ENCODE measurements at regions not wholly inside any gene's neighbourhood (a gene's known extent, or its start where the extent isn't known, plus 50 kb on each side); places are given as distances from the start of the nearest gene placed in this dataset.

DNA sequence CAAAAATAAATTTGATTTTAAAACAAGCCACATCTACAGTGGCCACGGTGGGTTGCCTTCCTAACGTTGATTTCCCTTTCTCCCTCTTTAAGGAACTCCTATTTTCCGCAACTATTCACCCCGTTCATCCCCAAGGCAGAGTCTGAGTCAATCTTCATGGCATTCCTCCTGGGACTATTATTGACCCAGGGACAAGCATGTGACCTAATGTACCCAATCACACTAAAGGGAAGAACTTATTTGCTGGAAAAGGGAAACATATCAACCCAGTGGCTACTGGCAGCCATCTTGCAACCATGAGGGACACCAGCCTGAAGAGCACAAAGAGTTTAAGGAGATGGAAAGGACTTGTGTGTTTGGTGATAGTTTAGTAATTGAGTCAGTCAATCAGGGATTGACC lies 55.4 kb upstream of the ARHGEF3 start:
- H3K27me3 ChIP-seq (replicated peaks; ENCODE audit: control insufficient read depth, insufficient read depth, low read length) = no peaks in the 10 kb centered on the region
- no peaks in the 10 kb centered on the region for H3K36me3 ChIP-seq (ENCODE audit: control insufficient read depth, insufficient read depth, low read length)
- H3K4me3 ChIP-seq (replicated peaks; ENCODE audit: low read depth, low read length) = no peak overlapping the region
- TF ChIP-seq, protein P1, sequence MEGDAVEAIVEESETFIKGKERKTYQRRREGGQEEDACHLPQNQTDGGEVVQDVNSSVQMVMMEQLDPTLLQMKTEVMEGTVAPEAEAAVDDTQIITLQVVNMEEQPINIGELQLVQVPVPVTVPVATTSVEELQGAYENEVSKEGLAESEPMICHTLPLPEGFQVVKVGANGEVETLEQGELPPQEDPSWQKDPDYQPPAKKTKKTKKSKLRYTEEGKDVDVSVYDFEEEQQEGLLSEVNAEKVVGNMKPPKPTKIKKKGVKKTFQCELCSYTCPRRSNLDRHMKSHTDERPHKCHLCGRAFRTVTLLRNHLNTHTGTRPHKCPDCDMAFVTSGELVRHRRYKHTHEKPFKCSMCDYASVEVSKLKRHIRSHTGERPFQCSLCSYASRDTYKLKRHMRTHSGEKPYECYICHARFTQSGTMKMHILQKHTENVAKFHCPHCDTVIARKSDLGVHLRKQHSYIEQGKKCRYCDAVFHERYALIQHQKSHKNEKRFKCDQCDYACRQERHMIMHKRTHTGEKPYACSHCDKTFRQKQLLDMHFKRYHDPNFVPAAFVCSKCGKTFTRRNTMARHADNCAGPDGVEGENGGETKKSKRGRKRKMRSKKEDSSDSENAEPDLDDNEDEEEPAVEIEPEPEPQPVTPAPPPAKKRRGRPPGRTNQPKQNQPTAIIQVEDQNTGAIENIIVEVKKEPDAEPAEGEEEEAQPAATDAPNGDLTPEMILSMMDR (IDR thresholded peaks at IDR 0.05; ENCODE audit: insufficient read depth, low read length, poor library complexity, severe bottlenecking) = no peak
- DNase-seq (ENCODE audit: extremely low read depth, insufficient read length) = no peak

DNA sequence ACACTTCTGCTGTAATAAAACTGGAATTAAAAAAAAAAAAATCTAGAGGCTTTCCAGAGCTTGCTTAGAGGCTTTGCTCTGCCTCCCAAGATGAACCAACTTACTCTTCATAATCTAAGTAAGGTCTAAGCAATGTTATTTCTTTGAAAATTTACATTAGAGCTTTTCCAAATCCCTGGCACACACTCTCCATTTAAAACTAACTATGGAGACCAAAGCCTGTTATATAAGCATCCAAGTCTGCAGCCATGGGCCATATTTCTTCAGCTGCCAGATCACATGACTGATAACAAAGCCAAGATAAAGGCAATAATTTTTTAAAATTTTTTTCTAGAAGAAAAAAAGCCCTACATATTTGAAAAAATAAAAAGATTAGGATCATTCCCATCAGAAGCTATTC lies 55.0 kb upstream of the ARHGEF3 start:
- no peaks in the 10 kb centered on the region for H3K27me3 ChIP-seq (replicated peaks; ENCODE audit: control insufficient read depth, insufficient read depth, low read length)
- TF ChIP-seq, protein P1 (IDR thresholded peaks at IDR 0.05; ENCODE audit: insufficient read depth, low read length, poor library complexity, severe bottlenecking) = no peak

DNA sequence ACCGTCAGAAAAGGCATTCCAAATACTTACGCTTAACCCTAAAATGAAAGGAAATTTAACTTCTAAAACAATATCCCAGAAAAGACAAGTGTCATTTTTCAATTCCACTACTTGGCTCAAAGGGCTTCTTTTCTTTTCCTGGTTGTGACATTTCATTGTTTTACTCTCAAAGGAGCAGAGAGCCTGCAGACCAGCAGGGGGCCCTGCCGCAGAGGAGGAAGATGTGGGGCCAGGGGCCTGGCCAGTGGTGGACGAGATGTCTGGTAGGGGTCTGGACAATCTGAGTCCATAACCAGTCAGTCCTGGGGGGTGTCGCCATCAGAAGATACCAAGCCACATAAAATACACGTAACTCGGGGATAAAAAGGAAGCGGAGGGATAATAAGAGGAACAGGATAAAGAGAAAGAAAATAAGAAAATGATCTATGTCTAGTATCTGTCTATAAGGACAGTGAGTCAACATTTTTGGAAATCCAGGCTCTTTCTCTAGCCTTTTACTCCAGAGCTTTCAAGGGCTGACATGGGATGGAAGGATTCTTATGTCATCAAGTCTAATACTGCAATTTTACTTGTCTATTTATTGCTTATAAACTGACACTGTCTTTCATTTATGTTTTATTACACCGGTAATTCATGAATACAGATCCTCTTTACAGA lies 54.2 kb upstream of the ARHGEF3 start:
- Histone ChIP-seq H3K36me3 (ENCODE audit: control insufficient read depth, insufficient read depth, low read length) (no peaks in the 10 kb centered on the region), H3K4me3 (replicated peaks; ENCODE audit: low read depth, low read length) (no peak overlapping the region), H3K27me3 (replicated peaks; ENCODE audit: control insufficient read depth, insufficient read depth, low read length) (no peaks in the 10 kb centered on the region)
- DNase-seq (ENCODE audit: extremely low read depth, insufficient read length) = peak; percentile 26
- TF ChIP-seq, protein P1 (IDR thresholded peaks at IDR 0.05; ENCODE audit: insufficient read depth, low read length, poor library complexity, severe bottlenecking) = peak; percentile 92

More for the DNA sequence above, 55.0 kb upstream of the ARHGEF3 start:
- no peak for DNase-seq (ENCODE audit: extremely low read depth, insufficient read length)
- Histone ChIP-seq H3K36me3 (ENCODE audit: control insufficient read depth, insufficient read depth, low read length) (no peaks in the 10 kb centered on the region), H3K4me3 (replicated peaks; ENCODE audit: low read depth, low read length) (no peak overlapping the region)

DNA sequence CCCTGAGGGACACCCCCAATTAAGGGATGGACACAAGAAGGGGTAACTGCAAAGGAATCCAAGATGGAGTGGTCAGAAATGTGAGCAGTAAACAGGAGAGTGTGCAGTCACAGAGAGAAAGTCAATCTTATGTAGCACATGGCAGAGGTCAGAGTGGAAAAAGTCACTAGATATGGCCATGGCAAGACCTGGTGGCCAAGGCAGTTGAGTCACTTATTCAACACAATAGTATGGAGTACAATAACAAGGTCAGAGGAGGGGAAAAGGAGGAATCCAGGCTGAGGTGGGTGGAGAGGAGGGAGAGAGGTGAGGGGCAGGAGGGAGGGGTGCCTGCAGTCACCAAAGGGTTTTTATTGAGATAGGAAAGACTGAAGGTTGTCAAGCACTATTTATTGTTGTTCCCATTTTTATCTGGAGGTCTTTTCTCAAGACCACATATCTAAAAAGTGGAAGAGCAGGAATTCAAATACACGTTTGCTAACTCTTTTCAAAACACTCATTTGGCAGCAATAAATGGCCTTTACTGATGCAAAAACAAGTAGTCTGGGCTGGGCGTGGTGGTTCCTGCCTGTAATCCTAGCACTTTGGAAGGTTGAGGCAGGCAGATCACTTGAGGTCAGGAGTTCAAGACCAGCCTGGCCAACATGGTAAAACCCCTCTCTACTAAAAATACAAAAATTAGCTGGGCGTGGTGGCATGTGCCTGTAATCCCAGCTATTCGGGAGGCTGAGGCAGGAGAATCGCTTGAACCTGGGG lies 53.3 kb upstream of the ARHGEF3 start:
- TF ChIP-seq, protein P1 (IDR thresholded peaks at IDR 0.05; ENCODE audit: insufficient read depth, low read length, poor library complexity, severe bottlenecking) = no peak
- Histone ChIP-seq H3K27me3 (replicated peaks; ENCODE audit: control insufficient read depth, insufficient read depth, low read length) (no peaks in the 10 kb centered on the region), H3K36me3 (ENCODE audit: control insufficient read depth, insufficient read depth, low read length) (no peaks in the 10 kb centered on the region), H3K4me3 (replicated peaks; ENCODE audit: low read depth, low read length) (no peak overlapping the region)
- DNase-seq (ENCODE audit: extremely low read depth, insufficient read length) = no peak

DNA sequence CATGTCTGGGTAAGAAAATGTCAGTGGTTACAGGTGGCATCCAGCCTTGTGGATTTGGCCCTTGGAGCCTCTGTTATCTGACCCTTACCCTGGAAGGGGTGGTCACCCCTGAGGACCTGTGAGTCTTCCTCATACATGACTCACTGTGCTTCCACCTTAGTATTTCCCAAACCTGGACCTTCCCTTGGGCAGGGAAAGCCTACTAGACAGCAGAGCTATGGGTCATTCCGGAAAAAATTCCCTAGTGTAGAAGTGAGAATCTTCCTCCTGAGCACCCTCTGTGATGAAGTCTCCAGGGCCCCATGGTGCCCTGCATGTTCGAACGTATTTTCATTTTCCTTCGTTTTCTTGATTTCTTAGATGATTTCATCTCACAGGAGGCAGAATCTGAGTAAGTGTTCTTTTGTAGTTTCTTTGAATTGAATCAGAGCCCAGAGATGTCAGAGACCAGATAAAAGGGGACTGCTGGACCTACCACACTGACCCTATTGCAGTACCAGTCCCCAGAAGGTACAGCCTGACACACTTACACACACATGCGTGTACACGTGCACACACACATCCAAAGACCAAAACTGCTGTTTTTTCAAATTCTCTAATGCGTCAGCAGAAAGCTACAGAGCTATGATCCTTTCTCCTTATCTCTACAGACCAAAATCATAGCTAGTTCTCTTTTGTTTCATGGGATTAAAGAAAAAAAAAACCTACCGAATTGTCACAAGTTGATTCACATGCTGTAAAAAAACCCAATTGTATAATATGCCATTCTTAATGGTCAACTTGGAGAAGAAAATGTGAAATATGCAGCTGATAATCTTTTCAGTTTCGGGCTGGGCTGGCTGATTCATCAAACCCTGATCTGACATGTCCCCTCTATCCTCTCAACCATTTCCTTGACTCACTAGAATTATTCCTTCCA lies 50.5 kb upstream of the ARHGEF3 start:
- no peak overlapping the region for H3K4me3 ChIP-seq (replicated peaks; ENCODE audit: low read depth, low read length)
- no peaks in the 10 kb centered on the region for H3K36me3 ChIP-seq (ENCODE audit: control insufficient read depth, insufficient read depth, low read length)
- no peak for DNase-seq (ENCODE audit: extremely low read depth, insufficient read length)
- TF ChIP-seq, protein P1 (IDR thresholded peaks at IDR 0.05; ENCODE audit: insufficient read depth, low read length, poor library complexity, severe bottlenecking) = no peak
- H3K27me3 ChIP-seq (replicated peaks; ENCODE audit: control insufficient read depth, insufficient read depth, low read length) = no peaks in the 10 kb centered on the region
